ENCODE measurements at regions not wholly inside any gene's neighbourhood (a gene's known extent, or its start where the extent isn't known, plus 50 kb on each side); places are given as distances from the start of the nearest gene placed in this dataset.

DNA sequence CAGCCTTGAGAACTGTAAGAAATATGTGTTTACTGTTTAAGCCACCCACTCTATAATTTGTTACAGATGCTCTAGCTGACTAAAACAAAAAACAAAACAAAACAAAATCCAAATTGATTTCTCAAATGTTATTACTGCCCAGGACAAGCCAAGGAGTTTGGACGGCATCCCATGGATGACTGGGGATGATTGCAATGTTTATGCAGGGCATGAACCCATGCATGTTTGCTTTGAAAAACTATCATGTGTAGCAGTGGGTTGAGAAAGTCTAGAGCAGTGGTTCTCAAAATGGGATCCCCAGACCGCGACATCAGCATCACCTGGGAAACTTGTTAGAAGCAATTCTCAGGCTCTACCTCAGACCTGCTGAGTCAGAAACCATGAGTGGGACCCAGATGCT lies 223.2 kb upstream of the PSMD7 start:
- Histone ChIP-seq H3F3A (ENCODE audit: control insufficient read depth, insufficient read depth) (no peaks in the 10 kb centered on the region), H4K20me1 (ENCODE audit: control insufficient read depth, insufficient read depth, low read depth, low read length) (no peaks in the 10 kb centered on the region), H3K4me1 (ENCODE audit: control insufficient read depth, low read length) (no peaks in the 10 kb centered on the region), H3K27ac (ENCODE audit: low read depth, low read length) (no peak overlapping the region), H3K4me3 (ENCODE audit: low read length) (no peak overlapping the region), H3K9me3 (ENCODE audit: control insufficient read depth, insufficient read depth, low read length) (no peaks in the 10 kb centered on the region; the same call in 1 of the 2 replicates), H3K4me2 (ENCODE audit: low read length) (no peak overlapping the region), H3K27me3 (ENCODE audit: control insufficient read depth, low read length) (no peaks in the 10 kb centered on the region), H3K36me3 (ENCODE audit: control insufficient read depth, low read length) (no peaks in the 10 kb centered on the region), H3K9me2 (replicated peaks; ENCODE audit: control insufficient read depth, low read length) (no peaks in the 10 kb centered on the region), H3K79me2 (ENCODE audit: control insufficient read depth, low read length) (no peaks in the 10 kb centered on the region)
- no peak for TF ChIP-seq EZH2phosphoT487 (IDR thresholded peaks at IDR 0.05; ENCODE audit: borderline replicate concordance, low read length)
- TF ChIP-seq, protein P1, sequence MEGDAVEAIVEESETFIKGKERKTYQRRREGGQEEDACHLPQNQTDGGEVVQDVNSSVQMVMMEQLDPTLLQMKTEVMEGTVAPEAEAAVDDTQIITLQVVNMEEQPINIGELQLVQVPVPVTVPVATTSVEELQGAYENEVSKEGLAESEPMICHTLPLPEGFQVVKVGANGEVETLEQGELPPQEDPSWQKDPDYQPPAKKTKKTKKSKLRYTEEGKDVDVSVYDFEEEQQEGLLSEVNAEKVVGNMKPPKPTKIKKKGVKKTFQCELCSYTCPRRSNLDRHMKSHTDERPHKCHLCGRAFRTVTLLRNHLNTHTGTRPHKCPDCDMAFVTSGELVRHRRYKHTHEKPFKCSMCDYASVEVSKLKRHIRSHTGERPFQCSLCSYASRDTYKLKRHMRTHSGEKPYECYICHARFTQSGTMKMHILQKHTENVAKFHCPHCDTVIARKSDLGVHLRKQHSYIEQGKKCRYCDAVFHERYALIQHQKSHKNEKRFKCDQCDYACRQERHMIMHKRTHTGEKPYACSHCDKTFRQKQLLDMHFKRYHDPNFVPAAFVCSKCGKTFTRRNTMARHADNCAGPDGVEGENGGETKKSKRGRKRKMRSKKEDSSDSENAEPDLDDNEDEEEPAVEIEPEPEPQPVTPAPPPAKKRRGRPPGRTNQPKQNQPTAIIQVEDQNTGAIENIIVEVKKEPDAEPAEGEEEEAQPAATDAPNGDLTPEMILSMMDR (IDR thresholded peaks at IDR 0.05; ENCODE audit: low read depth, low read length, poor library complexity, severe bottlenecking) = no peak

DNA sequence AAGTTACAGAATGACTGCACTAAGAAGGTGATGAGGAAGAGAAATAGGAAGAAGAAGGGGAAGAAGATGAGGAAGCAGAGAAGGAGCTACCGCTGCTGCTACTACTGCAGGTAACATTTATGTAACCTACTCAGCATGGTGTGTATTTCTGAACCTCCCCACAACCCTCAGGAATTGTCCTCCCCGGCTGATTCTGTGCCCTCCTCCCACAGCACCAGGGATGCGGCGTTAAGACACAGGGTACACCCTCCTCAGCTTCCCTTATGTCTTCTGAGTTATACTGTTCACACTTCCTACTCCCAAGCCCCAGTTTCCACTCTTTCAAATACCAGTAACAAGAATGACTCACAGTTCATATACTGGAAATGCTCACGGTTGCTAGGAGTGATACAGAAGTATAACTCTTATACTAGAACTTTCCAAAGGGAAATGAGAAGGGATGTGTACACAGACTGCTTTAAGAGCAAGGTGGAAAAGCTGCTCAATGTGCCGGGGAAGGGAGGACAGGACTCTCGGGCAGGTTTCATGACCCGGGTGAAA lies 224.5 kb upstream of the PSMD7 start:
- H3F3A ChIP-seq (ENCODE audit: control insufficient read depth, insufficient read depth) = no peaks in the 10 kb centered on the region
- H3K36me3 ChIP-seq (ENCODE audit: control insufficient read depth, low read length) = no peaks in the 10 kb centered on the region
- H3K4me1 ChIP-seq (ENCODE audit: control insufficient read depth, low read length) = no peaks in the 10 kb centered on the region
- no peak overlapping the region for H3K4me2 ChIP-seq (ENCODE audit: low read length)
- TF ChIP-seq EZH2phosphoT487 (IDR thresholded peaks at IDR 0.05; ENCODE audit: borderline replicate concordance, low read length) = no peak
- TF ChIP-seq, protein P1 (IDR thresholded peaks at IDR 0.05; ENCODE audit: low read depth, low read length, poor library complexity, severe bottlenecking) = no peak
- no peaks in the 10 kb centered on the region for H3K9me2 ChIP-seq (replicated peaks; ENCODE audit: control insufficient read depth, low read length)
- no peak overlapping the region for H3K4me3 ChIP-seq (ENCODE audit: low read length)
- no peak overlapping the region for H3K27ac ChIP-seq (ENCODE audit: low read depth, low read length)
- no peaks in the 10 kb centered on the region; the same call in 1 of the 2 replicates for H3K9me3 ChIP-seq (ENCODE audit: control insufficient read depth, insufficient read depth, low read length)
- no peaks in the 10 kb centered on the region for H3K79me2 ChIP-seq (ENCODE audit: control insufficient read depth, low read length)
- peaks cover 3% of the 10 kb centered on the region; the same call in 1 of the 2 replicates for H3K27me3 ChIP-seq (ENCODE audit: control insufficient read depth, low read length)
- H4K20me1 ChIP-seq (ENCODE audit: control insufficient read depth, insufficient read depth, low read depth, low read length) = no peaks in the 10 kb centered on the region

DNA sequence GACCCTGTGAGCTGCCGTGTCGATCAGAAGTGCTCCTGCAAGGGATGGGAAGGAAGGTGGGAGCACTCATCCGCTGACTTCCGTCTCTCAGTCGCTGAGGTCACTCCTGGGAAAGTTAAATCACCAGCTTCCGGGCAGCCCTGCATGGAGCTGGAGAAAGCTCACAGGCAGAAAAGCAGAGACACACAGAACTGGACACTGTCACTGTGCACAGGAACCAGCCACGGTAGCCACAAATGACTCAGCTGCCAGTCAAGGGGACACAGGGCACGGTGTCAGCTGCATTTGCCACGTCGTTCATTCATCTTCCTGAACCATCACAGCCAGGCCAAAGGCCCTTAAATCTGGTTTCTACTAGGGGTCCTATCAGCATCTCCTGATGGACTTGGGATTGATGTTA lies 226.4 kb upstream of the PSMD7 start:
- Histone ChIP-seq H3K27me3 (ENCODE audit: control insufficient read depth, low read length) (peaks cover 18% of the 10 kb centered on the region), H3K4me1 (ENCODE audit: control insufficient read depth, low read length) (no peaks in the 10 kb centered on the region), H3K9me3 (ENCODE audit: control insufficient read depth, insufficient read depth, low read length) (no peaks in the 10 kb centered on the region; the same call in 1 of the 2 replicates), H3K27ac (ENCODE audit: low read depth, low read length) (no peak overlapping the region), H3K4me2 (ENCODE audit: low read length) (no peak overlapping the region), H4K20me1 (ENCODE audit: control insufficient read depth, insufficient read depth, low read depth, low read length) (no peaks in the 10 kb centered on the region), H3K36me3 (ENCODE audit: control insufficient read depth, low read length) (no peaks in the 10 kb centered on the region), H3K9me2 (replicated peaks; ENCODE audit: control insufficient read depth, low read length) (no peaks in the 10 kb centered on the region), H3K4me3 (ENCODE audit: low read length) (no peak overlapping the region), H3F3A (ENCODE audit: control insufficient read depth, insufficient read depth) (no peaks in the 10 kb centered on the region), H3K79me2 (ENCODE audit: control insufficient read depth, low read length) (no peaks in the 10 kb centered on the region)
- TF ChIP-seq, protein P1 (IDR thresholded peaks at IDR 0.05; ENCODE audit: low read depth, low read length, poor library complexity, severe bottlenecking) = no peak
- TF ChIP-seq EZH2phosphoT487 (IDR thresholded peaks at IDR 0.05; ENCODE audit: borderline replicate concordance, low read length) = no peak

Measured in DOHH2 (cell line).